ENCODE measurements at regions not wholly inside any gene's neighbourhood (a gene's known extent, or its start where the extent isn't known, plus 50 kb on each side); places are given as distances from the start of the nearest gene placed in this dataset.

GRCh38 chr16:51854401-51854951 lies 692.5 kb downstream of the TOX3 start:
- Histone ChIP-seq H3K9me1 (replicated peaks; ENCODE audit: control insufficient read depth, extremely low read depth, insufficient read depth, low read length) (no peaks in the 10 kb centered on the region), H3K79me2 (ENCODE audit: control insufficient read depth, insufficient read depth, low read length) (no peaks in the 10 kb centered on the region), H3K27ac (ENCODE audit: insufficient read depth, low read depth, low read length) (no peak overlapping the region), H3K9ac (replicated peaks; ENCODE audit: extremely low read depth, insufficient read depth, low read length) (no peak overlapping the region), H3K4me2 (ENCODE audit: insufficient read depth, low read length) (no peak overlapping the region), H4K20me1 (replicated peaks; ENCODE audit: control insufficient read depth, extremely low read depth, insufficient read depth, low read length) (no peaks in the 10 kb centered on the region), H3K27me3 (ENCODE audit: control insufficient read depth in 2 of 2, insufficient read depth in 2 of 2, low read length in 2 of 2) (no peaks in the 10 kb centered on the region), H3K36me3 (ENCODE audit: control insufficient read depth in 2 of 2, extremely low read depth in 1 of 2, insufficient read depth in 2 of 2, low read length in 2 of 2) (no peaks in the 10 kb centered on the region), H3K4me1 (ENCODE audit: control insufficient read depth, extremely low read depth, insufficient read depth, low read length) (no peaks in the 10 kb centered on the region), H2AFZ (ENCODE audit: low read depth, low read length) (no peak overlapping the region), H3K4me3 (replicated peaks in 1 of 3; ENCODE audit: insufficient read depth in 1 of 3, low read depth in 1 of 3, low read length in 3 of 3) (no peak overlapping the region), H3K9me3 (replicated peaks; ENCODE audit: control insufficient read depth, insufficient read depth, low read length) (no peaks in the 10 kb centered on the region)
- dilution Hi-C loops (cut with MboI; ENCODE audit: extremely low pct_ligation_motif_present, low sequenced_read_pairs) = no loop called here
- DNase-seq (ENCODE audit: low read depth, low spot score) (no peak), FAIRE-seq (no peak)
- intact Hi-C loops (cut with micrococcal nuclease) = no loop called here
- CTCF ChIA-PET = no interaction called here
- POLR2A ChIA-PET = no interaction called here
- TF ChIP-seq EZH2 (IDR thresholded peaks at IDR 0.05; ENCODE audit: borderline replicate concordance, low read depth, low read length, severe bottlenecking) (no peak), POLR2AphosphoS5 (IDR thresholded peaks at IDR 0.05; ENCODE audit: insufficient read depth, low read depth, low read length) (no peak), JUN (IDR thresholded peaks at IDR 0.05; ENCODE audit: borderline replicate concordance, insufficient read depth, insufficient read length, low read depth) (no peak), POLR2A (IDR thresholded peaks at IDR 0.05; ENCODE audit: low read depth, low read length) (no peak), GATA2 (IDR thresholded peaks at IDR 0.05; ENCODE audit: insufficient read depth, insufficient read length, low read depth, low read length) (no peak), FOS (IDR thresholded peaks at IDR 0.05; ENCODE audit: borderline replicate concordance, insufficient read depth, low read length) (no peak), MYC (IDR thresholded peaks at IDR 0.05; ENCODE audit: low read depth, low read length) (no peak), CTCF (IDR thresholded peaks at IDR 0.05; ENCODE audit: extremely low read depth in 1 of 2, insufficient read depth in 1 of 2, low read depth in 1 of 2, low read length in 2 of 2) (no peak), MAX (IDR thresholded peaks at IDR 0.05; ENCODE audit: insufficient read depth, insufficient read length) (no peak)
- no TSS peak for BruUV-seq (replicated peaks)

All from endothelial cell of umbilical vein (primary cell).